GM18951 (cell line): ENCODE measurements at regions not wholly inside any gene's neighbourhood (a gene's known extent, or its start where the extent isn't known, plus 50 kb on each side); places are given as distances from the start of the nearest gene placed in this dataset.

Experiments used
- POLR2A ChIP-seq: IDR thresholded peaks from 4 replicates; pipeline ENCODE4 v1.6.1; 2011; ENCODE audit warnings: mild to moderate bottlenecking; ENCODE audit not compliant: insufficient read length, insufficient read depth; ENCODE audit errors: extremely low read depth
- in situ Hi-C: fragments of 300-500 bp; cut with MboI; formaldehyde crosslinking; loops from one replicate; pipeline ENCODE4 v1.12.0; 2022; ENCODE audit warnings: low sequenced_read_pairs, mixed read lengths, inconsistent platforms; ENCODE audit not compliant: unreplicated experiment

- no peak for TF ChIP-seq POLR2A
Observed at GRCh38 chr21:35359076-35359475, 310.0 kb upstream of the RUNX1 start.

GRCh38 chr21:35358008-35358407 lies 308.9 kb upstream of the RUNX1 start:
- no peak for TF ChIP-seq POLR2A
- in situ Hi-C loops, result no loop called here

More at GRCh38 chr21:35359076-35359475, 310.0 kb upstream of the RUNX1 start:
- in situ Hi-C loops, result no loop called here

- in situ Hi-C loops, result no loop called here
- TF ChIP-seq POLR2A, result no peak
Observed at GRCh38 chr21:35357041-35357780, 308.1 kb upstream of the RUNX1 start.

- in situ Hi-C loops, result no loop called here
- no peak for TF ChIP-seq POLR2A
Observed at GRCh38 chr21:35354078-35354477, 305.0 kb upstream of the RUNX1 start.

GRCh38 chr21:35352793-35353192 lies 303.7 kb upstream of the RUNX1 start:
- in situ Hi-C loops, result no loop called here
- TF ChIP-seq POLR2A, result no peak

GRCh38 chr21:35352066-35352770 lies 303.1 kb upstream of the RUNX1 start:
- TF ChIP-seq POLR2A, result no peak
- in situ Hi-C loops, result no loop called here

GRCh38 chr21:35351434-35351833 lies 302.3 kb upstream of the RUNX1 start:
- in situ Hi-C loops, result no loop called here
- TF ChIP-seq POLR2A, result no peak

- no peak for TF ChIP-seq POLR2A
- in situ Hi-C loops, result no loop called here
Observed at GRCh38 chr21:35350965-35351364, 301.9 kb upstream of the RUNX1 start.

- in situ Hi-C loops, result no loop called here
- no peak for TF ChIP-seq POLR2A
Observed at GRCh38 chr21:35349376-35350080, 300.4 kb upstream of the RUNX1 start.

- no peak for TF ChIP-seq POLR2A
- in situ Hi-C loops, result no loop called here
Observed at GRCh38 chr21:35348686-35349085, 299.6 kb upstream of the RUNX1 start.

- in situ Hi-C loops, result no loop called here
- TF ChIP-seq POLR2A, result no peak
Observed at GRCh38 chr21:35346697-35347096, 297.6 kb upstream of the RUNX1 start.

- no peak for TF ChIP-seq POLR2A
- in situ Hi-C loops, result no loop called here
Observed at GRCh38 chr21:35345954-35346353, 296.9 kb upstream of the RUNX1 start.

- no peak for TF ChIP-seq POLR2A
- in situ Hi-C loops, result no loop called here
Observed at GRCh38 chr21:35344582-35344981, 295.5 kb upstream of the RUNX1 start.
